Astrocyte (in vitro differentiated cells and primary cell): ENCODE measurements at regions not wholly inside any gene's neighbourhood (a gene's known extent, or its start where the extent isn't known, plus 50 kb on each side); places are given as distances from the start of the nearest gene placed in this dataset.

Experiments
- CTCF ChIP-seq: IDR thresholded peaks from 2 replicates; pipeline ENCODE4 v1.5.1; 2011; ENCODE audit warnings: low read depth, mild to moderate bottlenecking, inconsistent platforms, low read length, moderate library complexity; ENCODE audit not compliant: insufficient read depth
- EZH2 ChIP-seq: IDR thresholded peaks from 2 replicates; pipeline ENCODE4 v1.6.1; 2012; ENCODE audit warnings: mild to moderate bottlenecking, low read length, inconsistent platforms; ENCODE audit not compliant: insufficient read depth

DNA sequence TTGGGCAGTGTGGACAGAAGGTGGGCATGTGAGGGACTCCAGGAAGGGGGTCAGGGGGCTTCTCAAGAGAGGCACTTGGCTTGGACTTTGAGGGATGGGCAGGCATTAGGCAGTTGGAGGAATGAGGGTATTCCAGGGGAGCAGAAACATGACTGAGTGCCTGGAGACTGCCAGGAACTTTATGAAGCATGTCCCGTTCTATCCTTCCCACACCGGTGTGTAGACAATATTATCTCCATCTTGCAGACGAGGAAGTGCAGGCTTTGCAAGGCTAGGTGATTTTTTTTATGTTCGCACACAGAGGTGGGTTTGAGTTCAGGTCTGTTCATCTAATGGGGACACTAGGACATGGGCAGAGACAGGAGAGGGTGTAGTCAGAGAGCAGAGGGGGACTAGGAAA is 162.7 kb downstream of the RPS24 start:
- TF ChIP-seq EZH2 (no peak), CTCF (no peak)
